A549 (cell line): ENCODE measurements at regions not wholly inside any gene's neighbourhood (a gene's known extent, or its start where the extent isn't known, plus 50 kb on each side); places are given as distances from the start of the nearest gene placed in this dataset.

Experiments used
- ATAC-seq, 2 experiments: fragments of 200-7000 bp in 1 of 2; fragments of >200 bp in 1 of 2; cut with Nextera tagmentation in 1 of 2; cut with Tn5 transposase in 1 of 2; 3 replicates each; pipeline versions ENCODE4 v1.8.0 to v1.9.1; 2018 to 2020; ENCODE audit warnings: mild to moderate bottlenecking in 1 of 2, moderate library complexity in 1 of 2
- CTCF ChIA-PET: fragments of 300-600 bp; sonication (Branson Sonifier 250); formaldehyde crosslinking; extraction: SDS; loops from one replicate; lab custom pipeline; 2021; ENCODE audit warnings: antibody characterized with exemption, inconsistent platforms; lab: Yijun Ruan, JAX
- POLR2A ChIA-PET: fragments of 350-600 bp; formaldehyde crosslinking; extraction: SDS; loops from one replicate; lab custom pipeline; 2021; ENCODE audit warnings: antibody characterized with exemption, inconsistent platforms; lab: Yijun Ruan, JAX
- DNase-seq, 2 experiments: peaks; one replicate each; pipeline versions ENCODE4 v3.0.0 to v3.0.0-alpha.2; 2011 to 2016; ENCODE audit warnings: low read depth in 1 of 2, low spot score in 1 of 2
- FAIRE-seq: peaks from 2 replicates; lab custom pipeline; 2011; peaks lifted over from hg19 to GRCh38; lab: Jason Lieb, UNC
- H3K27ac ChIP-seq, 2 experiments: fragments of >200 bp; sonication (Bioruptor Twin); formaldehyde crosslinking; 3 replicates each; pipeline ENCODE4 v1.5.1; 2016 to 2017
- H3K4me1 ChIP-seq: fragments of >200 bp; sonication (Bioruptor Twin); formaldehyde crosslinking; 3 replicates; pipeline ENCODE4 v1.6.1; 2016
- H3K4me2 ChIP-seq: fragments of >200 bp; sonication (Bioruptor Twin); formaldehyde crosslinking; 3 replicates; pipeline ENCODE4 v1.6.1; 2016
- H3K4me3 ChIP-seq: fragments of >200 bp; sonication (Bioruptor Twin); formaldehyde crosslinking; 3 replicates; pipeline ENCODE4 v1.5.1; 2016
- H3K9me3 ChIP-seq: fragments of >200 bp; sonication (Bioruptor Twin); formaldehyde crosslinking; 3 replicates; pipeline ENCODE4 v1.6.1; 2016
- CBX8 ChIP-seq: fragments of 200-600 bp; sonication (generic); IDR thresholded peaks from 2 replicates; pipeline ENCODE4 v1.6.1; 2016
- CEBPB ChIP-seq, 2 experiments: fragments of >200 bp in 1 of 2; sonication (Bioruptor Twin) in 1 of 2; formaldehyde crosslinking in 1 of 2; IDR thresholded peaks; 2 replicates each; pipeline ENCODE4 v1.6.1; 2012 to 2016
- CHD4 ChIP-seq: fragments of 200-600 bp; sonication (generic); IDR thresholded peaks from 2 replicates; pipeline ENCODE4 v1.6.1; 2016; ENCODE audit warnings: antibody characterized with exemption, mild to moderate bottlenecking, borderline replicate concordance
- E2F6 ChIP-seq: IDR thresholded peaks from 2 replicates; pipeline ENCODE4 v1.6.1; 2012; ENCODE audit warnings: low read depth, borderline replicate concordance
- EHF ChIP-seq: fragments of 250-450 bp; sonication (Bioruptor Pico); IDR thresholded peaks from 2 replicates; pipeline ENCODE4 v1.5.0; 2020; ENCODE audit warnings: mild to moderate bottlenecking
- EP300 ChIP-seq, 2 experiments: fragments of >200 bp; sonication (Bioruptor Twin); formaldehyde crosslinking; IDR thresholded peaks; 2 replicates in 1 of 2; 3 replicates in 1 of 2; pipeline ENCODE4 v1.6.1; 2016 to 2017
- ESRRA ChIP-seq: fragments of 150-350 bp; IDR thresholded peaks from 2 replicates; pipeline ENCODE4 v1.6.1; 2014; ENCODE audit warnings: mild to moderate bottlenecking, low read length, borderline replicate concordance
- HES2 ChIP-seq: fragments of >200 bp; sonication (Bioruptor Twin); formaldehyde crosslinking; IDR thresholded peaks from 2 replicates; pipeline ENCODE4 v1.6.1; 2016
- HOXB13 ChIP-seq: fragments of 250-450 bp; sonication (Bioruptor Pico); IDR thresholded peaks from 2 replicates; pipeline ENCODE4 v1.5.0; 2020; ENCODE audit warnings: low read depth, mild to moderate bottlenecking, moderate library complexity
- JUN ChIP-seq, 2 experiments: fragments of >200 bp; sonication (Bioruptor Twin); formaldehyde crosslinking; IDR thresholded peaks; 2 replicates in 1 of 2; 3 replicates in 1 of 2; pipeline ENCODE4 v1.6.1; 2016 to 2017
- JUNB ChIP-seq: fragments of >200 bp; sonication (Bioruptor Twin); formaldehyde crosslinking; IDR thresholded peaks from 2 replicates; pipeline ENCODE4 v1.6.1; 2016
- MAZ ChIP-seq: fragments of 150-350 bp; IDR thresholded peaks from 2 replicates; pipeline ENCODE4 v1.6.1; 2014; ENCODE audit warnings: antibody characterized with exemption, low read depth, low read length, borderline replicate concordance
- NR3C1 ChIP-seq: fragments of >200 bp; sonication (Bioruptor Twin); formaldehyde crosslinking; IDR thresholded peaks from 3 replicates; pipeline ENCODE4 v1.6.1; 2017
- POLR2AphosphoS2 ChIP-seq: conservative IDR thresholded peaks from 2 replicates; pipeline ENCODE4 v1.6.1; 2012; ENCODE audit warnings: low read length, improper control_type of control experiment, inconsistent platforms
- RAD21 ChIP-seq, 2 experiments: fragments of >200 bp in 1 of 2; sonication (Bioruptor Twin) in 1 of 2; formaldehyde crosslinking in 1 of 2; IDR thresholded peaks in 1 of 2; conservative IDR thresholded peaks in 1 of 2; 2 replicates in 1 of 2; 3 replicates in 1 of 2; pipeline ENCODE4 v1.6.1; 2012 to 2018; ENCODE audit warnings: inconsistent platforms in 1 of 2
- RARB ChIP-seq: fragments of 250-450 bp; sonication (Bioruptor Pico); IDR thresholded peaks from 2 replicates; pipeline ENCODE4 v1.8.0; 2021; ENCODE audit warnings: mild to moderate bottlenecking, moderate library complexity
- REST ChIP-seq: fragments of 200-600 bp; sonication (generic); IDR thresholded peaks from 2 replicates; pipeline ENCODE4 v1.6.1; 2016; ENCODE audit warnings: antibody characterized with exemption, mild to moderate bottlenecking, moderate library complexity
- SMC3 ChIP-seq: fragments of >200 bp; sonication (Bioruptor Twin); formaldehyde crosslinking; IDR thresholded peaks from 3 replicates; pipeline ENCODE4 v1.6.1; 2018; ENCODE audit warnings: inconsistent platforms
- SREBF2 ChIP-seq: fragments of 450-650 bp; IDR thresholded peaks from 2 replicates; pipeline ENCODE4 v1.6.1; 2014; ENCODE audit warnings: mild to moderate bottlenecking, moderate library complexity
- WGBS: methylation state at CpG from one replicate; pipeline ENCODE4 v1.1.6; 2017; ENCODE audit errors: missing lambda C conversion rate; 5-methylcytosine and 5-hydroxymethylcytosine counted together
- TF ChIP-seq, protein P1 (sequence below): fragments of >200 bp; sonication (Bioruptor Twin); formaldehyde crosslinking; IDR thresholded peaks from 3 replicates; pipeline ENCODE4 v1.5.1; 2016
- TF ChIP-seq, protein P2 (sequence below): fragments of 250-450 bp; sonication (Bioruptor Pico); IDR thresholded peaks from 2 replicates; pipeline ENCODE4 v1.5.0; 2021; ENCODE audit warnings: mild to moderate bottlenecking, moderate library complexity, borderline replicate concordance

- DNase-seq (no peak), FAIRE-seq (no peak)
- H3K4me3 ChIP-seq, result no peak overlapping the region
Observed at GRCh38 chr22:49102367-49102766, 725.3 kb downstream of the BRD1 start.

DNA sequence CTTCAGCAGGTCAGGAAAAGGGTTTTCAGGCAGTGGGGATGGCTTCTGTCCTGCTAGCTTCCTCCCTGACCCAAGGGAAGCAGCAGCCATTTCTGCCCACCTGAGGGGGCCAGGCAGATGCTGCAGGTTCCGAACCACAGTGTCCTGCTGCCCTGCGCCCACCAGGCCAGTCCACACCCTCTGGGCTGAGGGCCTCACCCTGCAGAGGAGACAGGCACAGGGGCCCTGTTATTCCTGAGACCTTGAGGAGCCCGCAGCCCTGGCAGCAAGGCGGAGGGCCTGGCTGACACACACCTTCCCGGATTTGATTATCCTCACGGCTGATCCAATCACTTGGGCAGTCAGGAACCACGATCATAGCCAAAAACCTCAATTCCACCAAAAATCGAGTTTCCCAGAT lies 725.8 kb downstream of the BRD1 start:
- FAIRE-seq, result no peak
- ATAC-seq, result no peak
- ChIA-PET POLR2A (no interaction called here), CTCF (no interaction called here)
- H3K9me3 ChIP-seq, result no peaks in the 10 kb centered on the region
- no peak for DNase-seq
- 52% methylated on average over 6 of the region's 8 CpGs for WGBS
- no peak overlapping the region for H3K4me3 ChIP-seq
- H3K4me2 ChIP-seq, result no peak overlapping the region
- H3K4me1 ChIP-seq, result peaks cover 9% of the 10 kb centered on the region; the same call in 1 of the 3 replicates
- TF ChIP-seq POLR2AphosphoS2 (no peak), SMC3 (no peak), RAD21 (conservative IDR thresholded peaks at IDR 0.05 in 1 of 2, IDR thresholded peaks at IDR 0.05 in 1 of 2) (no peak), CEBPB (IDR thresholded peaks at IDR 0.05) (no peak), CHD4 (no peak), JUNB (no peak), EP300 (IDR thresholded peaks at IDR 0.05) (no peak), SREBF2 (no peak), REST (no peak), RARB (CRISPR knock-in tag) (no peak), E2F6 (no peak), EHF (CRISPR knock-in tag) (no peak), HES2 (no peak), ESRRA (no peak), JUN (IDR thresholded peaks at IDR 0.05) (no peak)
- TF ChIP-seq, protein P1, sequence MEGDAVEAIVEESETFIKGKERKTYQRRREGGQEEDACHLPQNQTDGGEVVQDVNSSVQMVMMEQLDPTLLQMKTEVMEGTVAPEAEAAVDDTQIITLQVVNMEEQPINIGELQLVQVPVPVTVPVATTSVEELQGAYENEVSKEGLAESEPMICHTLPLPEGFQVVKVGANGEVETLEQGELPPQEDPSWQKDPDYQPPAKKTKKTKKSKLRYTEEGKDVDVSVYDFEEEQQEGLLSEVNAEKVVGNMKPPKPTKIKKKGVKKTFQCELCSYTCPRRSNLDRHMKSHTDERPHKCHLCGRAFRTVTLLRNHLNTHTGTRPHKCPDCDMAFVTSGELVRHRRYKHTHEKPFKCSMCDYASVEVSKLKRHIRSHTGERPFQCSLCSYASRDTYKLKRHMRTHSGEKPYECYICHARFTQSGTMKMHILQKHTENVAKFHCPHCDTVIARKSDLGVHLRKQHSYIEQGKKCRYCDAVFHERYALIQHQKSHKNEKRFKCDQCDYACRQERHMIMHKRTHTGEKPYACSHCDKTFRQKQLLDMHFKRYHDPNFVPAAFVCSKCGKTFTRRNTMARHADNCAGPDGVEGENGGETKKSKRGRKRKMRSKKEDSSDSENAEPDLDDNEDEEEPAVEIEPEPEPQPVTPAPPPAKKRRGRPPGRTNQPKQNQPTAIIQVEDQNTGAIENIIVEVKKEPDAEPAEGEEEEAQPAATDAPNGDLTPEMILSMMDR, result no peak
- no peak overlapping the region for H3K27ac ChIP-seq

More at GRCh38 chr22:49102367-49102766, 725.3 kb downstream of the BRD1 start:
- ChIA-PET POLR2A (no interaction called here), CTCF (no interaction called here)
- Histone ChIP-seq H3K27ac (no peak overlapping the region), H3K9me3 (no peaks in the 10 kb centered on the region), H3K4me1 (peaks cover 9% of the 10 kb centered on the region; the same call in 1 of the 3 replicates), H3K4me2 (no peak overlapping the region)
- WGBS, result 78% methylated on average over 14 of the region's 20 CpGs
- no peak for ATAC-seq
- TF ChIP-seq CEBPB (IDR thresholded peaks at IDR 0.05), result no peak
- no peak for TF ChIP-seq CBX8
- no peak for TF ChIP-seq NR3C1
- no peak for TF ChIP-seq ESRRA
- no peak for TF ChIP-seq HES2
- no peak for TF ChIP-seq HOXB13 (CRISPR knock-in tag)
- TF ChIP-seq, protein P2, sequence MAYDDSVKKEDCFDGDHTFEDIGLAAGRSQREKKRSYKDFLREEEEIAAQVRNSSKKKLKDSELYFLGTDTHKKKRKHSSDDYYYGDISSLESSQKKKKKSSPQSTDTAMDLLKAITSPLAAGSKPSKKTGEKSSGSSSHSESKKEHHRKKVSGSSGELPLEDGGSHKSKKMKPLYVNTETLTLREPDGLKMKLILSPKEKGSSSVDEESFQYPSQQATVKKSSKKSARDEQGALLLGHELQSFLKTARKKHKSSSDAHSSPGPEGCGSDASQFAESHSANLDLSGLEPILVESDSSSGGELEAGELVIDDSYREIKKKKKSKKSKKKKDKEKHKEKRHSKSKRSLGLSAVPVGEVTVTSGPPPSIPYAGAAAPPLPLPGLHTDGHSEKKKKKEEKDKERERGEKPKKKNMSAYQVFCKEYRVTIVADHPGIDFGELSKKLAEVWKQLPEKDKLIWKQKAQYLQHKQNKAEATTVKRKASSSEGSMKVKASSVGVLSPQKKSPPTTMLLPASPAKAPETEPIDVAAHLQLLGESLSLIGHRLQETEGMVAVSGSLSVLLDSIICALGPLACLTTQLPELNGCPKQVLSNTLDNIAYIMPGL (CRISPR knock-in tag), result no peak
- no peak for TF ChIP-seq MAZ
